SK-N-SH (cell line): ENCODE measurements at regions not wholly inside any gene's neighbourhood (a gene's known extent, or its start where the extent isn't known, plus 50 kb on each side); places are given as distances from the start of the nearest gene placed in this dataset.

ENCODE experiments used
- CTCF ChIA-PET: fragments of 300-600, 350-600 bp; formaldehyde crosslinking; extraction: SDS; loops from one replicate; lab custom pipeline; 2021; lab: Yijun Ruan, JAX
- POLR2A ChIA-PET: fragments of 350-600 bp; sonication (Branson Sonifier 250); formaldehyde crosslinking; extraction: SDS; loops from one replicate; lab custom pipeline; 2020; ENCODE audit warnings: antibody characterized with exemption, inconsistent platforms; lab: Yijun Ruan, JAX
- DNase-seq: peaks from one replicate; pipeline ENCODE4 v3.0.0; 2012
- H2AFZ ChIP-seq: fragments of 200-600 bp; sonication (generic); 2 replicates; pipeline ENCODE4 v1.8.1; 2016; ENCODE audit warnings: antibody characterized with exemption, mild to moderate bottlenecking, low read depth
- H3F3A ChIP-seq: fragments of 200-600 bp; sonication (generic); replicated peaks from 2 replicates; pipeline ENCODE3; 2016; ENCODE audit warnings: antibody characterized with exemption, mild to moderate bottlenecking; ENCODE audit not compliant: insufficient read depth
- H3K27ac ChIP-seq, 2 experiments: fragments of 200-500 bp in 1 of 2; fragments of 200-600 bp in 1 of 2; sonication (Bioruptor generic) in 1 of 2; sonication (generic), shearing (Covaris generic) in 1 of 2; 2 replicates each; pipeline versions ENCODE4 v1.5.1 to v1.6.1; 2014 to 2016; ENCODE audit warnings: low read depth in 2 of 2, inconsistent platforms in 1 of 2, low read length in 1 of 2, mild to moderate bottlenecking in 1 of 2, mixed read lengths in 1 of 2
- H3K27me3 ChIP-seq: fragments of 200-600 bp; sonication (generic), shearing (Covaris generic); 2 replicates; pipeline ENCODE4 v1.6.1; 2016; ENCODE audit warnings: mixed run types; ENCODE audit not compliant: insufficient read depth
- H3K36me3 ChIP-seq, 2 experiments: fragments of 200-500 bp in 1 of 2; fragments of 200-600 bp in 1 of 2; sonication (Bioruptor generic) in 1 of 2; sonication (generic) in 1 of 2; replicated peaks in 1 of 2; 2 replicates each; pipeline versions ENCODE3 to v1.5.1; 2014 to 2016; ENCODE audit warnings: low read length in 1 of 2, mild to moderate bottlenecking in 1 of 2; ENCODE audit not compliant: insufficient read depth in 2 of 2, control insufficient read depth in 1 of 2
- H3K4me1 ChIP-seq, 2 experiments: fragments of 200-500 bp in 1 of 2; fragments of 200-600 bp in 1 of 2; sonication (Bioruptor generic) in 1 of 2; sonication (generic), shearing (Covaris generic) in 1 of 2; 2 replicates each; pipeline versions ENCODE4 v1.5.1 to v1.6.1; 2014 to 2016; ENCODE audit warnings: low read depth in 1 of 2, low read length in 1 of 2, mixed run types in 1 of 2; ENCODE audit not compliant: insufficient read depth in 2 of 2, control insufficient read depth in 1 of 2
- H3K4me2 ChIP-seq: fragments of 200-600 bp; sonication (generic), shearing (Covaris generic); 2 replicates; pipeline ENCODE4 v1.6.1; 2017; ENCODE audit warnings: mixed run types
- H3K4me3 ChIP-seq, 2 experiments: fragments of 200-500 bp in 1 of 2; fragments of 200-600 bp in 1 of 2; sonication (Bioruptor generic) in 1 of 2; sonication (generic), shearing (Covaris generic) in 1 of 2; 2 replicates each; pipeline versions ENCODE4 v1.5.1 to v1.8.1; 2014 to 2016; ENCODE audit warnings: low read depth in 2 of 2, inconsistent platforms in 1 of 2, low read length in 1 of 2, mild to moderate bottlenecking in 1 of 2, mixed read lengths in 1 of 2, moderate library complexity in 1 of 2
- H3K79me2 ChIP-seq: fragments of 200-600 bp; sonication (generic); 2 replicates; pipeline ENCODE4 v1.8.1; 2017; ENCODE audit warnings: mild to moderate bottlenecking; ENCODE audit not compliant: insufficient read depth
- H3K9ac ChIP-seq: fragments of 200-600 bp; sonication (generic); 2 replicates; pipeline ENCODE4 v1.6.1; 2017; ENCODE audit warnings: mixed run types
- H3K9me2 ChIP-seq: fragments of 200-600 bp; sonication (generic); 2 replicates; pipeline ENCODE4 v1.6.1; 2017; ENCODE audit warnings: mixed run types
- H3K9me3 ChIP-seq: fragments of 200-600 bp; sonication (generic); 2 replicates; pipeline ENCODE4 v1.6.1; 2017; ENCODE audit warnings: mixed run types, mild to moderate bottlenecking, moderate library complexity
- H4K20me1 ChIP-seq: fragments of 200-600 bp; sonication (generic); 2 replicates; pipeline ENCODE4 v1.6.1; 2017; ENCODE audit warnings: mild to moderate bottlenecking, mixed run types; ENCODE audit not compliant: insufficient read depth
- CTCF ChIP-seq: fragments of 200-600 bp; sonication (generic); IDR thresholded peaks from 2 replicates; pipeline ENCODE4 v1.6.1; 2017; ENCODE audit warnings: antibody characterized with exemption, mild to moderate bottlenecking, moderate library complexity
- ELF1 ChIP-seq: IDR thresholded peaks from 2 replicates; pipeline ENCODE4 v1.4.0; 2012
- EZH2phosphoT487 ChIP-seq: fragments of 200-600 bp; sonication (generic); IDR thresholded peaks from 2 replicates; pipeline ENCODE4 v1.6.1; 2017; ENCODE audit warnings: low read depth, mixed run types, mild to moderate bottlenecking, antibody characterized with exemption, moderate library complexity, borderline replicate concordance
- GATA2 ChIP-seq: sonication (generic); formaldehyde crosslinking; IDR thresholded peaks from 2 replicates; pipeline ENCODE4 v1.5.0; 2020; ENCODE audit warnings: mild to moderate bottlenecking, missing genetic modification reagents
- JUND ChIP-seq: IDR thresholded peaks from 2 replicates; pipeline ENCODE4 v1.4.0; 2012
- MAX ChIP-seq: IDR thresholded peaks from 2 replicates; pipeline ENCODE4 v1.4.0; 2012; ENCODE audit warnings: low read depth
- MEF2A ChIP-seq: IDR thresholded peaks from 2 replicates; pipeline ENCODE4 v1.4.0; 2012; ENCODE audit warnings: low read depth, borderline replicate concordance
- MXI1 ChIP-seq: IDR thresholded peaks from 2 replicates; pipeline ENCODE4 v1.6.1; 2012; ENCODE audit warnings: mild to moderate bottlenecking, low read depth, low read length, improper control_type of control experiment
- NRF1 ChIP-seq: IDR thresholded peaks from 2 replicates; pipeline ENCODE4 v1.6.1; 2012; ENCODE audit warnings: low read depth, mild to moderate bottlenecking, low read length
- RAD21 ChIP-seq: IDR thresholded peaks from 2 replicates; pipeline ENCODE4 v1.6.1; 2012; ENCODE audit warnings: mild to moderate bottlenecking, low read length
- RCOR1 ChIP-seq: fragments of 150-350 bp; IDR thresholded peaks from 2 replicates; pipeline ENCODE4 v1.6.1; 2017; ENCODE audit warnings: antibody characterized with exemption, low read length
- REST ChIP-seq: IDR thresholded peaks from 2 replicates; pipeline ENCODE4 v1.6.1; 2012; ENCODE audit warnings: mild to moderate bottlenecking, low read depth, low read length, moderate library complexity
- RFX5 ChIP-seq: IDR thresholded peaks from 2 replicates; pipeline ENCODE4 v1.6.1; 2012; ENCODE audit warnings: mild to moderate bottlenecking, improper control_type of control experiment, low read length
- RXRA ChIP-seq: IDR thresholded peaks from 2 replicates; pipeline ENCODE4 v1.4.0; 2012; ENCODE audit warnings: low read depth, mild to moderate bottlenecking, borderline replicate concordance
- SIN3A ChIP-seq: IDR thresholded peaks from 2 replicates; pipeline ENCODE4 v1.6.1; 2012; ENCODE audit warnings: low read depth, mild to moderate bottlenecking, low read length, moderate library complexity, borderline replicate concordance
- TCF12 ChIP-seq: IDR thresholded peaks from 2 replicates; pipeline ENCODE4 v1.4.0; 2012
- WGBS: methylation state at CpG from one replicate; pipeline ENCODE4 v1.1.6; 2017; ENCODE audit warnings: low lambda C conversion rate; 5-methylcytosine and 5-hydroxymethylcytosine counted together
- TF ChIP-seq, protein P1 (sequence below): IDR thresholded peaks from 2 replicates; pipeline ENCODE4; 2012
- TF ChIP-seq, protein P2 (sequence below): IDR thresholded peaks from 2 replicates; pipeline ENCODE4 v1.4.0; 2012; ENCODE audit warnings: low read depth, borderline replicate concordance
- TF ChIP-seq, protein P3 (sequence below): fragments of 150-350 bp; IDR thresholded peaks from 2 replicates; pipeline ENCODE4 v1.6.1; 2016; ENCODE audit warnings: mild to moderate bottlenecking, low read depth, low read length

DNA sequence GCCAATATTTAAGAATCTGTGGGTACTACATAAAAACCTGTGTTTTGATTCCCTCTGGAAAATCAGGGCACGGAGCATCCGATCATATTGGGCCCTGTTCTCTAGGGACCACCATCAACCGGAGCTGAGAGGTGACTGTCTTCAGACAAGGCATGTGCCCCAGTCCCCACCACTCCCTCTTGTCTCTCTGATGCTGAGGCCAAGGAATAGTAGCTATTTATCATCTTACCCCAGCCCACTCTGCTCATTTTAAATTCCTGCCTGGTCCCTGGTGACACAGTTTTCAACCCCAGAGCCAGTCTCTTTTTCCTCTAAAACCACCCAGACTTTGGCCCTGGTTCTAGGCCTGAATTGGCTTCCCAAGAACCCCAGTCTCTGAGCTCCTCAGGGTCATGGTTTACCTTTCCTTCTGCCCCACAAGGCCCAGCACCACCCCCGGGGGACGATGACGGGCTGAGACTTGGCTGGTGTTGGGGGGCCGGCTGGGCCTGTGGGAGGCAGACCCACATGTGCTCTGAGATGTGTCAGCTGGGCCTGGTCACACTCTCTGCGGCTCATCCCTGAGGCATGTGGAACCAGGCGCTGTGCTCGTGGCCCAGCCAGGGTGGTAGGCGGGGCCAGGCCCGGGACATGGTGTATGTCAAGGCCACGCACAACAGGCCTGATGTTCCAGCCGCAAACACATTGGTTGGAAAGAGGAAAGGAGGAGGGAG, 114.4 kb downstream of the CEBPB start (continued):
- no peak for TF ChIP-seq REST
- TF ChIP-seq GATA2 (CRISPR knock-in tag) = no peak
- TF ChIP-seq MAX = peak; percentile 63; the same call in 1 of the 2 replicates
- no peak for TF ChIP-seq ELF1
- TF ChIP-seq RCOR1 = no peak
- no peak for TF ChIP-seq RFX5
- no peak for TF ChIP-seq RXRA
- no peak for TF ChIP-seq EZH2phosphoT487
- peak; percentile 28; the same call in 1 of the 2 replicates for TF ChIP-seq TCF12
- TF ChIP-seq, protein P1, sequence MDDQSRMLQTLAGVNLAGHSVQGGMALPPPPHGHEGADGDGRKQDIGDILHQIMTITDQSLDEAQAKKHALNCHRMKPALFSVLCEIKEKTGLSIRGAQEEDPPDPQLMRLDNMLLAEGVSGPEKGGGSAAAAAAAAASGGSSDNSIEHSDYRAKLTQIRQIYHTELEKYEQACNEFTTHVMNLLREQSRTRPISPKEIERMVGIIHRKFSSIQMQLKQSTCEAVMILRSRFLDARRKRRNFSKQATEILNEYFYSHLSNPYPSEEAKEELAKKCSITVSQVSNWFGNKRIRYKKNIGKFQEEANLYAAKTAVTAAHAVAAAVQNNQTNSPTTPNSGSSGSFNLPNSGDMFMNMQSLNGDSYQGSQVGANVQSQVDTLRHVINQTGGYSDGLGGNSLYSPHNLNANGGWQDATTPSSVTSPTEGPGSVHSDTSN = no peak
- TF ChIP-seq SIN3A = no peak
- TF ChIP-seq JUND = no peak
- peak; percentile 57; the same call in 1 of the 2 replicates for TF ChIP-seq MXI1
- no peak for TF ChIP-seq RAD21

DNA sequence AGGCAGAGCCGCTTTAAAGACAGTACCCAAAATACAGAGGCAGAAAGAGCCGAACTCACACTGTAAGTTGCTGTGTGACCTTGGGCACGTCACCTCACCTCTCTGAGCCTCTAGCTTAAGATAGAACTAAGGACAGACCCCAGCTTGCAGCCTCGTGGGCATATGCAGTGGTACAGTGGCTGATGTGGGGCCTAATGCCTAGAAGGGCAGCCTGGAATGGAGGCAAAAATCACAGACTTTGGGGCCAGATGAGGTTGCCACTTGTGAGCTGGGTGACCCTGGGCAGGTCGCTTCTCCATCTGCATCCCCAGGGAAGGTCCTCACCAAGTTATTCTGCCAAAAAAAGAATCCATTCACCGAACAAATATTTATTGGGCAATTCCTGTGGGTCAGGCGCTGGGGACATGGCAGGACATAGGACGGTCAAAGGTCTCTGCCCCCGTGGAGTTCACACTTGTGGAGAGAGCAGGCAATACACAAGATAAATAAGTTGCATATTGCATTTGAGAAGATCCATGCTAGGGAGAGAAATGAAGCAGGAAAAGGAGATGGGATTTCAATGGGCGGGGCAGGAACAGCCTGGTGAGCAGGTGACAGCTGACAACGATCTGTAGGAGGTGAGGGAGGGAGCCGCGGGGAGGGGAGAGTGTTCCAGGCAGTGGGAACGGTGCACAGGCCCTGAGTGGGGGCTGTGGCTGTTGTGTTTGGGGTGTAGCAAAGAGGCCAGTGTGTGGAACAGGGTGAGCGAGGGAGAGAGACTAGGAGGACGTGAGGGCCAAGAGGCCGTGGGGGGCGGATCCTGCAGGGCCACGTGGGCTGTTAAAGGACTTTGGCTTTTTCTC, 115.2 kb downstream of the CEBPB start:
- POLR2A ChIA-PET = no interaction called here
- H3K36me3 ChIP-seq = no peaks in the 10 kb centered on the region
- H3K4me3 ChIP-seq = no peak overlapping the region
- H4K20me1 ChIP-seq = no peaks in the 10 kb centered on the region
- 80% methylated on average over 18 of the region's 19 CpGs for WGBS
- 0 out of 2 replicates have a peak overlapping the region, but pooled peaks have one; percentile 43 for H2AFZ ChIP-seq
- peaks cover 5% of the 10 kb centered on the region for H3F3A ChIP-seq
- no peaks in the 10 kb centered on the region for H3K27me3 ChIP-seq
- peak overlapping the region in 1 of 2 experiments; percentile 62; a peak in 1 of 4 replicates for H3K27ac ChIP-seq
- no peaks in the 10 kb centered on the region for H3K79me2 ChIP-seq
- peaks cover 16 to 39% of the 10 kb centered on the region in 2 experiments for H3K4me1 ChIP-seq
- no peak overlapping the region for H3K4me2 ChIP-seq
- no peaks in the 10 kb centered on the region for H3K9me2 ChIP-seq
- DNase-seq = peak; percentile 18
- CTCF ChIA-PET = interaction anchor here (1.7 kb wide), 1 partner anchor 273 kb away, joined by 4 read pairs; no protein-coding TSS in a partner anchor
- no peak overlapping the region for H3K9ac ChIP-seq
- no peaks in the 10 kb centered on the region for H3K9me3 ChIP-seq
- TF ChIP-seq, protein P2, sequence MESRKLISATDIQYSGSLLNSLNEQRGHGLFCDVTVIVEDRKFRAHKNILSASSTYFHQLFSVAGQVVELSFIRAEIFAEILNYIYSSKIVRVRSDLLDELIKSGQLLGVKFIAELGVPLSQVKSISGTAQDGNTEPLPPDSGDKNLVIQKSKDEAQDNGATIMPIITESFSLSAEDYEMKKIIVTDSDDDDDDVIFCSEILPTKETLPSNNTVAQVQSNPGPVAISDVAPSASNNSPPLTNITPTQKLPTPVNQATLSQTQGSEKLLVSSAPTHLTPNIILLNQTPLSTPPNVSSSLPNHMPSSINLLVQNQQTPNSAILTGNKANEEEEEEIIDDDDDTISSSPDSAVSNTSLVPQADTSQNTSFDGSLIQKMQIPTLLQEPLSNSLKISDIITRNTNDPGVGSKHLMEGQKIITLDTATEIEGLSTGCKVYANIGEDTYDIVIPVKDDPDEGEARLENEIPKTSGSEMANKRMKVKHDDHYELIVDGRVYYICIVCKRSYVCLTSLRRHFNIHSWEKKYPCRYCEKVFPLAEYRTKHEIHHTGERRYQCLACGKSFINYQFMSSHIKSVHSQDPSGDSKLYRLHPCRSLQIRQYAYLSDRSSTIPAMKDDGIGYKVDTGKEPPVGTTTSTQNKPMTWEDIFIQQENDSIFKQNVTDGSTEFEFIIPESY = no peak
- TF ChIP-seq EZH2phosphoT487 (no peak), CTCF (no peak), NRF1 (no peak), MEF2A (no peak), RFX5 (no peak), RCOR1 (no peak), TCF12 (no peak)
- TF ChIP-seq, protein P3, sequence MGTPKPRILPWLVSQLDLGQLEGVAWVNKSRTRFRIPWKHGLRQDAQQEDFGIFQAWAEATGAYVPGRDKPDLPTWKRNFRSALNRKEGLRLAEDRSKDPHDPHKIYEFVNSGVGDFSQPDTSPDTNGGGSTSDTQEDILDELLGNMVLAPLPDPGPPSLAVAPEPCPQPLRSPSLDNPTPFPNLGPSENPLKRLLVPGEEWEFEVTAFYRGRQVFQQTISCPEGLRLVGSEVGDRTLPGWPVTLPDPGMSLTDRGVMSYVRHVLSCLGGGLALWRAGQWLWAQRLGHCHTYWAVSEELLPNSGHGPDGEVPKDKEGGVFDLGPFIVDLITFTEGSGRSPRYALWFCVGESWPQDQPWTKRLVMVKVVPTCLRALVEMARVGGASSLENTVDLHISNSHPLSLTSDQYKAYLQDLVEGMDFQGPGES = no peak
